HG03103 (cell line): ENCODE measurements at regions not wholly inside any gene's neighbourhood (a gene's known extent, or its start where the extent isn't known, plus 50 kb on each side); places are given as distances from the start of the nearest gene placed in this dataset.

ENCODE experiments used
- ATAC-seq: cut with Tn5 transposase; IDR thresholded peaks from one replicate; pipeline ENCODE4 v1.9.1; 2021; ENCODE audit warnings: low read depth; ENCODE audit not compliant: unreplicated experiment

GRCh38 chr10:4004144-4004543 is 219.1 kb upstream of the KLF6 start:
- no peak for ATAC-seq

- ATAC-seq: no peak
These were observed 218.5 kb upstream of the KLF6 start for GRCh38 chr10:4003348-4003973.

DNA sequence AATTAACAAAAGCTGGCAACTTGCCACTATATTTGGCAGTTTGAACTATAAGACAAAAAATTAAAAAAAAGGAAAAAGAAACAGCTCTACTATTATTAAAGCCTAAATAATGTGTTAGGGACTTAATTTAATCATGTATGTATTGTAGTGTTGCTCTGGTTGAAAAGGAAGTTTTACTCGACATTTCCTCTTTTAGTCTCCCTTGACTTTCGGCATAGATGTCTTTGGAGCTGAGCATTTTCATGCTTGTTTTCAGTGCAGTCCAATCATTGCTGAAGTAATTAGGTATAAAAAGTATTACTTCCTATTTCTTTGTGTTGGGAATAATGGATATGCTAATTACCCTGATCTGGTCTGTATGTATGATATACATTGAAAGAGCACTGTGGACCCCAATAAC is 216.8 kb upstream of the KLF6 start:
- ATAC-seq: no peak

DNA sequence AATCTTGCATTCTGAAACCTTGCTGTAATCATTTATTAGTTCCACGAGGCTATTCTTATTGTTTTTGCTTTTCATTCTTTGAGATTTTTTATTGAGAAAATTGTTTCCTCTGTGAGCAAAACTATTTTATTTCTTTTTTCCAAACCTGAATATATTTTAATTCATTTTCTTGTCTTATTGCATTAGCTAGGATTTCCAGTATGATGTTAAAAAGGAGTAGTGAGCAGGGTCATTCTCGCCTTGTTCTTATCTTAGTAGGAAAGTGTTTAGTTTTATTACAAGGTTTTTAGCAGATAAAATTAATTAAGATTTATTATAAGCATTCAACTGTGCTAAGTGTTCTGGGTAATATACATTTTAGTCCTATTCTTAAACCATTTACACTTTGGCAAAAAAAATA is 214.6 kb upstream of the KLF6 start:
- ATAC-seq: no peak

DNA sequence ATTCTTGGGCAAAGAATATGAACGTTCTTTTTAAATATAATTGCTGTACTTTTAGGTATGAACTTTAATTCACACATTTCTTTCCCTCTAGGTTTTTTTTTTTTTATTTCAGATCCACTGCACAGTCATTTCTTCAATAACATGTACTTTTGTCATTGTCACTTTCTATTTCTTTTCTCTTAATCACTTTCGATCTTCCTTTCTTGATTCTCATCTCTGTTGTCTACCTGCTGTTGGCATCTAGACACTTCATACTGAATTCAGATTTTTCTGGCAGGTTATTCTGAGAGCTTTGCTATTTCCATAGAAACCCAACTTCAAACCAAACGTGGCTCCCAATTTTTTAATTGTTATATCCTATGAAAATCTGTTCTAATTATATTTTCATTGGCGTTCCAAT is 211.7 kb upstream of the KLF6 start:
- no peak for ATAC-seq

DNA sequence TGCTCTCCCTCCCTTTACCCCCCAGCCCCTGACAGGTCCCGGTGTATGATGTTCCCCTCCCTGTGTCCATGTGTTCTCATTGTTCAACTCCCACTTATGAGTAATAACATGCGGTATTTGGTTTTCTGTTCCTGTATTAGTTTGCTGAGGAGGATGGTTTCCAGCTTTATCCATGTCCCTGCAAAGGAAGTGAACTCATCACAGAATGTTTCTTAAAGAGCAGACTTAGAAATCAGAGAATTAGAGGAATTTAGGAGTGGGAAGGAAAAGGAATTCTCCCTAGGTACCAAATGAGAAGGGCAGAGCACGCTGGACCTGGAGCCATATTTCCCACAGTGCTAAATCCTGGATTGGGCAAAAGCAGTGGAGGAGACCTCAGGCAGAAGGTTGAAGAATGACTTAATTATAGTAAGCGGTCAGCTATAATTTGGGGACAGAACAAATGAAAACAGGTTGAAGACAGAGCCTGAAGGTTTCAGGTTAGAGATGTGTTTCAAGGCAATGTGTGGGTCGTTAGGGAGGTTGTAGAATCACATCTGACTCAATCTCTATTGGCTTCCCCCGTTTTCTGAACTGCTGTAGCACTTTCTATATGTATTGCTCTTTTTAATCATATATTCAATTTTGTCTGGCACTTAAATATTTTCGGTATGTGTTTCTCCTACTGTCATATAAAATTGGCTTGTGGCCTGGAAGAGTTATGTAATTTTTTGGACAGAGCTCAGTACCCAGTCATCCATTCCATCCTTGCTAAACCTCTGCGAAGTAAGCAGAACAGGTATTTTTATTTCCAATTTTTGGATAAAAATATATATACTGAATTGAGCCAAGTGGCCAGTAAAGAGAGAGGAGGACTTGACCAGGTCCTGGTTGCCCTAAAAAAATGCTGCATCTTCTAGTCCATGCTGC is 210.5 kb upstream of the KLF6 start:
- no peak for ATAC-seq

- ATAC-seq: no peak
These were observed 207.6 kb upstream of the KLF6 start for GRCh38 chr10:3992382-3993178.

- ATAC-seq: no peak
These were observed 205.3 kb upstream of the KLF6 start for GRCh38 chr10:3990307-3990706.

DNA sequence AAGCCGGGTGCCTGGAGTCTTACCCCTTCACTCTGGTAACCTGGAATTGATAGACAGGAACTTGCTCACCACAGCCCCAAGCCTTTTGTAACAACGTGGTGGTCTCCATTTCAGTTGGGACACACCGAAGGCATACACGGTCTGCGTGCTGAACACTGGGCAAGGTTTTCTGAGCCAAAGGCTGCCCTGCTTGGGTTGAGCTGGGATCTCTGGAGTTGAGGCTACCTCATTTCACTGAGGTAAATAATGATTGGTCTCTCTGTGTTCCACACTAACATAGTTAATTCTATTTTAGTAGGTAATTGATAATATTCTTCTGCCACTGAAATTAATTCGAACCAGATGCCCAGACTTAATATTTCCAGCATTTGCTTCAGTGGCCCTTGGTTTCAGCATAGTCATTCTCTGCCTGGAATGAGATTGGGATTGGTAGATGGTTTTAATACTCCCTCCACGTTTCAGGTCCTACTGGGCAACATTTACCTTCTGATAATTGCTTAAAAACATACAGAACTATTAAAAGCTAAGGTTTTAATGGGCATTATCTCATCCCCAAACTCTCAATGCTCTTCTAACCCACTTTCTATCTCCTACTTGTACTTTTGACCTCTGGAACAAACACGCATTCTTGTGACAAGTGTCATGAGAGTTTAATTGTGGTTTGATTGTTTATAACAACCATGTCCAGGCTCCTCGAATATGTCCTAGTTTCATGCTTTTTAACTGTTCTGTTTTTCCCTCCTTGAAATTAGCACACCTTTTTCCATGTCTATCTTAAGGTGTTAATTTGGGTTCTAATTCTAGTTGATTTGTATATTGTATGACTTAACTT is 202.3 kb upstream of the KLF6 start:
- no peak for ATAC-seq

DNA sequence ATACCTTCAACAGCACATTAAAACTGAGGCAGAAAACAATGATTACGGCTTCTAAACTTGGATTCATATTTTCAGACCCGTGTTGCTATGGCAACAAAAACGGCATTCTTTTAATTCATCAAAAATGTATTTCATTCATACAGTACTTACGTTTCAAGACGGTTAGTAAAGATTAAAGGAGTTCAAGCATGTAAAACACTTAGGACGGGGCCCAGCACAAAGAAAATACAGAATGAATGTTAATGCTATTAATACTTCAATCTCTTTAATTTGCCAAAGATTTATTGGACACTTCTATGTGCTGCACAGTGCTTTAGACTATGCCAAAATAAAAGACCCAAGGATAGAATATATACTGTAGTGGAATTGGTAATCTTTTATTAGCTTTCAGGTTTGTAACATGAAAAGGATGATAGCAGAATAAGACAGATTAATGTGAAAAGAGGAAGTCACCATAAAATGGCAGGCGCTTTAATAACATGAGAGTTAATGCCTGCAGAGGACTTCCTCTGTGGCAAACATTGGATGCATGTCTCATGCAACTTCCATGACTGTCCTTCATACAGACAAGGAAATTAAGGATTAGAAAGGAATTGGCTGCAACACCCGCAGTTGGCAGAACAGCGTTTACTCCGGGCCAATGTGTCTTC is 201.6 kb upstream of the KLF6 start:
- no peak for ATAC-seq

DNA sequence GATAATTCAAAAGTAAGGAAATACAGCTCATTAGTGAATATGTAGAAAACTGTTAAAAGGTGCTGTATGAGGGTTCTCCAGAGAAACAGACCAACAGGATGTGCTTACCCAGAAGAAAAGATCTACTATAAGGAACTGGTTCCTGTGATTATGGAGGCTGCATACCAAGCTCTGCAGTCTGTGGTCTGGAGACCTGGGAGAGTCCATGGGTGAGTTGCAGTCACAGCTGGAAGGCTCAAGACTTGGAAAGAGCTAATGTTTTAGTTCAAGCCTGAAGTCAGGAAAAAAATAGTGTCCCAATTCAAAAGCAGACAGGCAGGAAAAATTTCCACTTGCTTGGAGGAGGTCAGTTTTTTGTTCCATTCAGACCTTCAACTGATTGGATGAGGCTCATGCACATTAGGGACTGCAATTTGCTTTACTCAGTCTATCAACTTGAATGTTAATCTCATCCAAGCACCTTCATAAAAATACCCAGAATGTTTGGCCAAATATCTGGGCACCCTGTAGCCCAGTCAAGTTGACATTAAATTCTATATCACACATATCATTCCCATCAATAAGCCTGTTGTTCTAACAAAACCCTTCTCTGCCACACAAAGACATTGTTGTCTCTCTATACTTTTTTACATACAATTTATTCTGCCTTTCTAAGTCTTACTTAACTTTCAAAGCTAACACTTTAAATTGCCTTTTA is 197.9 kb upstream of the KLF6 start:
- ATAC-seq: no peak

DNA sequence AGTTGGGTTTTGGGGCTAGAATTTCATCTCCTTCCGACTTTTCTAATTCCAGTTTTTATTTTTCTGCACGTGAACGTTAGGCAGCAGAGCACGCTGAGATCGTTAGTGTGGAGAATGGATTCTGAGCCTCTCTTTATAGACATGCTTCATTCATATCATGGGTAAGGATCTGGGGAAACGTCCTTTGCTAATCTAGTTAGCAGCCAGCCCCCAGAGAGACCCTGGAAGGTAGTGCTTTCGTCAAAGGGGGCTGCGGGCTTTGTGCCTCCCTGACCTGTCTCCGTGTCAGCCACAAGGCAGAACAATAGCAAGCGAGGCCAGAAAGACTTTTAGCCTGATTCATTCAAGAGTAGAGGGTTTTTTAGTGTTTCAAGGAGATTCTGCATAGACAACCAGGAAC is 196.3 kb upstream of the KLF6 start:
- ATAC-seq: no peak

- no peak for ATAC-seq
These were observed 195.7 kb upstream of the KLF6 start for GRCh38 chr10:3980660-3981059.

- no peak for ATAC-seq
These were observed 195.1 kb upstream of the KLF6 start for GRCh38 chr10:3980144-3980543.

DNA sequence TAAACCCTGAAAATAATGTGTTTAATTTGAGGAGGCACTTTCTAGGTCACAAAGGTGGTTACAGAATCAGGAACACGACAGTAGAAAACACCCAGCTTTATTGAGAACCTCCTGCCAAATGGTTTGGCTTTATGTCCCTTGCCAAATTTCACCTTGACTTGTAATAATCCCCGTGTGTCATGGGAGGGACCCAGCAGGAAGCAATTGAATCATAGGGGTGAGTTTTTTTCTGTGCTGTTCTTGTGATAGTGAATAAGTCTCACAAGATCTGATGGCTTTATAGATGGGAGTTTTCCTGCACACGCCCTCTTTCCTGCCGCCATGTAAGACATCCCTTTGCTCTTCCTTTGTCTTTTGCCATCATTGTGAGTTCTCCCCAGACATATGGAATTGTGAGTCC is 193.8 kb upstream of the KLF6 start:
- no peak for ATAC-seq

DNA sequence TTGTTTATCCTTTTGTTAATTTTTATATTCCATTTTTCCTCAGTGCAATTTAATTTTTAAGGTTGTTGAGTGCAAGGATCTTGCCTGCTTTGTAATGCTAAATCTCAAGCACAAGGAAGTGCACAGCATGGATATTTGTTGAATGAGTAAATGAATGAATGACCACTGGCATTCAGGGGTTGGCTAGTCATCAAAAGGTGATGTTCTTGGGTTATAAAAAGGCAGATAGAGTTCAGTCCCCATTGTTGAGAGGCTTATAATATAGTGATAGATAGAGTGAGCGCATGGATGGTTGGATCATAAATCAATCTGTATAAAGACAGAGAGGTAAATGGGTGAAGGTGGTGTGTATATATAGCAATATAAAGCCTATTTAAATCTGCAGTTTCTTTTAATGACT is 193.2 kb upstream of the KLF6 start:
- ATAC-seq: no peak

DNA sequence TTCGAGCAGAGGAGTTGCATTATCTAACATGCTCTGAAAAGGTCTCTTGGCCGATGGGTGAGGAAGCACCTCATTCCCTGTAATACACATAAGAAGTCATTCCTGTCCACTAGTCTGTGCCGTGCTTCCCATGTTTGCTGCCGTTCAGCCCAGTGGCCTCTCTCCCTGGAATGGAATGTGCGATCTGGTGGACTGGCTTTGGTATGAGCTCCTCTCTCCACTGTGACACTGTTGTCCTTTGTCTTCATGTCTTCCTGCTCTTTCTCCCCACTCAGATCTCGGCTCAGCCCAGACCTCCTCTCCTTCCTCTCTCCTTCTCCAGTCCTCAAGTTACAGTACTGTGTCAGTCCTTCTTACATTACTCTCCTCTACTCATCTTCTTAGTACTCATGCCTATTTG is 192.8 kb upstream of the KLF6 start:
- ATAC-seq: no peak

GRCh38 chr10:3976718-3977117 is 191.7 kb upstream of the KLF6 start:
- no peak for ATAC-seq

DNA sequence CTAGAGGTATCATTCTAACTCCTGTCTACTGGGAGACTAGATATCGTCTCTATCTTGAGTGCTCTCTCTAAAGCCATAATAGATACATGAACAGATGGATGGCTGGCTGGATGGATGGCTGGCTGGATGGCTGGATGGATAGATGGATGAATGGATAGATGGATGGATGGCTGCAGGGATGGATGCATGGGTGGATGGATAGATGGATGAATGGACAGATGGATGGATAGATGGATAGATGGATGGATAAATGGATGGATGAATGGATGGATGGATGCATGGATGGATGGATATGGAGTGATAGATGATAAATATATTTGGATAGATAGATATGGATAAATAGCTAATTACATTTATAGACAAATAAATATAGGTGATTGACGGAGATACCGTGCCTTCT is 191.2 kb upstream of the KLF6 start:
- no peak for ATAC-seq
